SHP77 (cell line): ENCODE measurements at regions not wholly inside any gene's neighbourhood (a gene's known extent, or its start where the extent isn't known, plus 50 kb on each side); places are given as distances from the start of the nearest gene placed in this dataset.

ENCODE experiments used
- DNase-seq, 2 experiments: peaks; one replicate each; lab custom pipeline; 2025; lab: John Stamatoyannopoulos, UW

GRCh38 chr6:137434640-137435039 lies 59.6 kb downstream of the OLIG3 start:
- DNase-seq, result no peak

- DNase-seq, result no peak
Observed at GRCh38 chr6:137432054-137432611, 62.1 kb downstream of the OLIG3 start.

GRCh38 chr6:137430954-137431353 lies 63.2 kb downstream of the OLIG3 start:
- no peak for DNase-seq

GRCh38 chr6:137427656-137428290 lies 66.4 kb downstream of the OLIG3 start:
- no peak for DNase-seq

GRCh38 chr6:137426007-137426689 lies 68.0 kb downstream of the OLIG3 start:
- no peak for DNase-seq

- DNase-seq, result no peak
Observed at GRCh38 chr6:137424251-137424650, 69.9 kb downstream of the OLIG3 start.

- no peak for DNase-seq
Observed at GRCh38 chr6:137423451-137424168, 70.6 kb downstream of the OLIG3 start.

GRCh38 chr6:137417396-137417795 lies 76.8 kb downstream of the OLIG3 start:
- DNase-seq, result no peak

GRCh38 chr6:137416376-137417109 lies 77.7 kb downstream of the OLIG3 start:
- DNase-seq, result no peak

- DNase-seq, result no peak
Observed at GRCh38 chr6:137415834-137416190, 78.4 kb downstream of the OLIG3 start.

GRCh38 chr6:137415127-137415833 lies 78.9 kb downstream of the OLIG3 start:
- no peak for DNase-seq

GRCh38 chr6:137414599-137414998 lies 79.6 kb downstream of the OLIG3 start:
- no peak for DNase-seq

GRCh38 chr6:137413482-137413881 lies 80.7 kb downstream of the OLIG3 start:
- no peak for DNase-seq

GRCh38 chr6:137412562-137412961 lies 81.6 kb downstream of the OLIG3 start:
- DNase-seq, result no peak

GRCh38 chr6:137409266-137409777 lies 84.9 kb downstream of the OLIG3 start:
- no peak for DNase-seq

- no peak for DNase-seq
Observed at GRCh38 chr6:137407816-137408215, 86.4 kb downstream of the OLIG3 start.

- no peak for DNase-seq
Observed at GRCh38 chr6:137405806-137406205, 88.4 kb downstream of the OLIG3 start.

- no peak for DNase-seq
Observed at GRCh38 chr6:137403855-137404254, 90.3 kb downstream of the OLIG3 start.

GRCh38 chr6:137403443-137403842 lies 90.8 kb downstream of the OLIG3 start:
- DNase-seq, result no peak

GRCh38 chr6:137402143-137402680 lies 92.0 kb downstream of the OLIG3 start:
- DNase-seq, result no peak

GRCh38 chr6:137401088-137401487 lies 93.1 kb downstream of the OLIG3 start:
- DNase-seq, result no peak
